C1 segment of cervical spinal cord (tissue), 14 donors: ENCODE measurements at regions not wholly inside any gene's neighbourhood (a gene's known extent, or its start where the extent isn't known, plus 50 kb on each side); places are given as distances from the start of the nearest gene placed in this dataset.
"Not testable (repeated sequence)": the region's sequence is repeated elsewhere in the genome, so short reads cannot be mapped to it uniquely, and the experiment has no call there.

Source experiments
- DNase-seq, 14 donors: peaks; one replicate each; lab custom pipeline; 2025; lab: John Stamatoyannopoulos, UW

DNA sequence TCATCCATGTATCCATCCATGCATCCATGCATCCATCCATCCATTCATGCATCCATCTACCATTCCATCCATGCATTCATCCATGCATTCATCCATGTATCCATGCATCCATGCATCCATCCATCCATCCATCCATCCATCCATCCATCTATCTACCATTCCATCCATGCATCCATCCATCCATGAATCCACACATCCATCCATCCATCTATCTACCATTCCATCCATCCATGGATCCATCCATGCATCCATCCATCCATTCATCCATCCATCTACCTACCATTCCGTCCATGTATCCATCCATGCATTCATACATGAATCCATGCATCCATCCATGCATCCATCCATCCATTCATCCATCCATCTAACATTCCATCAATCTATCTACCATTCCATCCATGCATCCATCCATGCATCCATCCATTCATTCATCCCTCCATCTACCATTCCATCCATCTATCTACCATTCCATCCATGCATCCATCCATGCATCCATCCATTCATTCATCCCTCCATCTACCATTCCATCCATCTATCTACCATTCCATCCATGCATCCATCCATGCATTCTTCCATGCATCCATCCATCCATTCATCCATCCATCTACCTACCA is 257.2 kb downstream of the CRLF2 start:
- not testable (repeated sequence) for DNase-seq

GRCh38 chrX:953879-954482 is 258.5 kb downstream of the CRLF2 start:
- no peak for DNase-seq

DNA sequence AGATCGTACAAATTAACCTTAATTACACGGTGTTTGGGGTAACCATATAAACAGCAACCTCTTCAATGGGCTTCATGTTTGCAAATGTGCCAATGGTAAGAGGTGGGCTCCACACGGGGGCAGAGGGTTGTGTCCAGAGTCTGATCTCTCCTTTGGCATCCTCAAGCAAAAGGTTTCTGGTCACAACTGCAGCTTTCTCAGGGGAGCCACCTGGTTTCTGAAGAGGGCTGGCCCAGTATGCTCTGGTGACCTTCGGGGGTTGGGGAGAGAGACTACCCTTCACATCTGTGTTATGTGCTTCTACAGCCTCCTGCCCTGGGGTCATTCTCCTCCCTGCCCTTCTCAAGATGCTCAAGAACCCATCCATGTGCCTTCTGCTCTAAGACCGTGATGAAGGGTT is 259.6 kb downstream of the CRLF2 start:
- DNase-seq: no peak

- not testable (repeated sequence) for DNase-seq
These were observed 265.2 kb downstream of the CRLF2 start for GRCh38 chrX:947262-947661.

- DNase-seq: no peak
These were observed 269.4 kb downstream of the CRLF2 start for GRCh38 chrX:943035-943434.

DNA sequence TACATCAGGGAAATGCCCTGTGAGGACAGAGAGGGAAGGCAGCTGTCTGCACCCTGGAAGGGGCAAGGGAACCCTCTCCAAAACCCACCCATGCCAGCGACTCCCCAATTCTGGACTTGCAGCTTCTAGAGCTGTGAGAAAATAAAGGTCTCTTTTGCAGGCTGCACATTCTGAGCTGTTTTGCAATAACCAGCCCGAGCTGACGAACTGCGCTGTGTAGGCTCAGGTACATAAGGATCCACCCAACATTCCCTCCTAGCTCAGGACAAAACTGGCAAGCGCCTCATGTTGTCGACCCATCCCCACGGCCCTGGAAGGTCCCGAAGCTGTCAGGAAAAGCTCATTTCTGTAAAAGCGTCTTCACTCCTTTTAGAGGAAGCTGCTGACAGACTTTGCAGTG is 271.8 kb downstream of the CRLF2 start:
- no peak for DNase-seq

- no peak for DNase-seq
These were observed 275.3 kb downstream of the CRLF2 start for GRCh38 chrX:936979-937769.

- no peak for DNase-seq
These were observed 278.8 kb downstream of the CRLF2 start for GRCh38 chrX:933611-934010.

DNA sequence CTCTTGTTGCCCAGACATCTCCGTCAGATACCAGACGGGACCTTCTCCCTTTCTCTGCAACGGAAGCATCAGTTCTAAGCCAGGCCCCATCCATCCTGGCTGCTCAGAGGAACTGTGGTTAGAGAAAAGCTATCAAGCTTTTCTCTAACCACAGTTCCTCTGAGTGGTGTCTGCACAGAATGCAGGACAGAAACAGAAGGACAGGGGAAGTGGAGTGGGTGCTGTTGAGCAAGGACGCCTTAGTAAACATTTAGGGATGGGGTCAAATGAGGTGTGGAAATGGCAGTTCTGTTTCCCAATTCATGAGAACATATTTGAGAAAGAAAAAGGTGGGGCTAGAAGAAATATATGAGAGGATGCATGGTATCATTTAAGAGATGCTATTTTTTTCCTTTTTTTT is 283.8 kb downstream of the CRLF2 start:
- no peak for DNase-seq

- no peak for DNase-seq
These were observed 285.5 kb downstream of the CRLF2 start for GRCh38 chrX:926991-927390.

GRCh38 chrX:926070-926469 is 286.4 kb downstream of the CRLF2 start:
- no peak for DNase-seq

DNA sequence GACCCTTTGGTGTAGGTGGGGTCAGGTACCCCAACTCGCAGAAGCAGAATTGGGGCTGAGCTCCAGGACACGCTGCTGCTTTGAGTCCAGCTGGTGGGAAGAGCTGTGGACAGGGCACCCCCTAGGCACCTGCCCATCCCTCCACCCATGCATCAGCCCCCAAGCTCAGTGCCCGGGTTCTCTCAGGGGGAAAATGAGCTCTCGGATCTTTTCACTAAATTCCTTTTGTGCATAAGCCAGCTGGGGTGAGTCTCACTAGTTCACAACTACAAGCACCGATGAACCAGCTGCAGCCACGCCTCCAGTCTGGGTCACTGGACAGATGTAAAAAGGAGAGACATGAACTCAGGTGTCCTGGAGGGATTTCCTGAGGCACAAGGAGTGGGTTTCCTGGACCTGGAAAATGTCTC is 286.8 kb downstream of the CRLF2 start:
- no peak for DNase-seq

- no peak for DNase-seq
These were observed 287.4 kb downstream of the CRLF2 start for GRCh38 chrX:925094-925493.

DNA sequence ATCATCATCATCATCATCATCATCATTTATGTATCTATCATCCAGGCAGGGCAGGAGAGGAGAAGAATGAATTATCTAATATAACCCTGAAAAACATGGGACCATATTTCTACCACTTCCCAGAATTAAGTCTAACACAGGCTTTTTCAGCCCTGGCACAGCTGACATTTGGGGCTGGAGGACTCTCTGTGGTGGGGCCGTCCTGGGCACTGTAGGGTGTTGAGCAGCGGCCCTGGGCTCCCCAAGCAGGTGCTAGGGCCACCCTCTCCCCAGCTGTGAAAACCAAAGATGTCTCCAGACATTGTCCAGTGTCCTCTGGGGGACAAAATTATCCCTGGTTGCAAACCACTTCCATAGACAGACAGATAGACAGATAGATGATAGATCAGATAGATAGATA is 288.4 kb downstream of the CRLF2 start:
- DNase-seq: no peak

- DNase-seq: no peak
These were observed 289.7 kb downstream of the SHOX start for GRCh38 chrX:920234-920799.

- no peak for DNase-seq
These were observed 285.6 kb downstream of the SHOX start for GRCh38 chrX:916230-916599.

DNA sequence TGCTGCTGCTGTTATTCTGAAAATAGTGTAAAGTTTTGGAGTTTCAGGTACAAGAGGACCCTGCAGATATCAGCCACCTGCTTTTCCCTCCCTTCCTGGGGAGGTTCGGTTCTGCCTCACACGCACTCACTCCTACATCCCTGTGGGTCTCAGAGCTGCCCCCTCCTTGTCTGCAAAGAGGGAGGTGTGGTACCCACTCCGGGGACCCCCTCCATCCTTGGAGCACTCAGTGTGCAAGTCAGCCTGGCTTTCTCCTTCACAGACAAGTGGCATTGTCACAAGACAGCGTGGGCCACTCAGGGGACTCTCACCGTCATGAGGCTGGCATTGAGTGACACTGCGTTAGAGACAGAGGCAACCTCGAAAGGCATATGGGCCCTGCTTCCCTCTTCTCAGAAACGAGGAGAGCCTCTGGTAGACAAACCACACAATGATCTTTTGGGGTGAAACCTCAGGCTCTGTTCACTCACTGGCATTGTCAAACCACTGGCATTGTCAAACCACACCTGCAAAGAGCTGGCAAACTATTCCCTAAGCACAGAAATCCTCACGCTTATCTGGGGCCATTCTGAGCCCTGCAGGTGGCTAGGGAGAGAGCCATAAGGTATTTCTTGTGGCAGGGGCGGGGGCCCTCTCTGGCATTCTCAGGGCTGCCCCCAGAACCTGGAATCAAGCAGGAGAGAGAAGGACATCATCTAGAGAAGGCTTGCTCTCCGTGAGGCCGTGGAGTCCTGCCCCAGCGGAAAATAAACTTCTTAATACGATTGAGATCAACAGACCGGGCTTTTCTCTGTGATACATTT is 285.0 kb downstream of the SHOX start:
- no peak for DNase-seq

- DNase-seq: no peak
These were observed 283.6 kb downstream of the SHOX start for GRCh38 chrX:914206-914605.

DNA sequence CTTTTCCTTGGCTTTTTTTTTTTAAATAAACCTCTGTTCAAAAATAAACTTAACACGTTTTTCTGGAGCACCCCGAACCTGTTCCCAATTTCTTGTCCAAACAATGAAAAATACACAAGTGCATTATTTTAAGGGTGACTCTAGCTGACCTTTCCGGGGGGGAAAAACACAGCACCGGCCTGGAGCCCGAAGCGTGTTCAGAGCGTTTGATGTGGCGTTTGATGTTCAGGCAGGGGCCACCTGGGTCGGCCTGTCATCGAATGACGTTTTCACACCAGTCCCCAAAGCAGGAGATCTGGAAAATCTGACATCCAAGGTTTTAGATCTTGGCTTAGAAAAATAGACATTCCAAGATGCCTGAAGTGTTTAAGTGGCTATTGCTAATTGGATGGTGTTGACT is 282.1 kb downstream of the SHOX start:
- no peak for DNase-seq

- not testable (repeated sequence) for DNase-seq
These were observed 278.5 kb downstream of the SHOX start for GRCh38 chrX:909068-909467.

DNA sequence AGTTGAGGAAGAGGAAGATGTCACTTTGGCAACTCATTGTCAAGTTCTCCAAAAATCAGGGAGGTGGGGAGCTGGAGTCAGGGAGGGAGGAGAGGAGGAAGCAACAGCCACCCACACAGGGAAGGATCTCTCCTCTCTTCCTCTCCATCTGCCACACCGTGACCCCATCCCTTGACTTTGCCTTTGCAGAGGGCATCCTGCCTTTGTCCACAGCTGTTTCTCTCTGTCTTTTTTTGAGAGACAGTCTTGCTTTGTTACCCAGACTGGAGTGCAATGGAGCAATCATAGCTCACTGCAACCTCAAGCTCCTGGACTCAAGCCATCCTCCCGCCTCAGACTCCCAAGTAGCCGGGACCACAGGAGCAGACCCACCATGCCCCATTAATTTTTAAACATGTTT is 276.0 kb downstream of the SHOX start:
- no peak for DNase-seq
